IMR-90 (cell line): ENCODE measurements at regions not wholly inside any gene's neighbourhood (a gene's known extent, or its start where the extent isn't known, plus 50 kb on each side); places are given as distances from the start of the nearest gene placed in this dataset.

Source experiments
- ATAC-seq: fragments of 200-7000 bp; cut with Tn5 transposase; 2 replicates; pipeline ENCODE4 v1.9.1; 2020; ENCODE audit warnings: low read depth, mild to moderate bottlenecking, moderate library complexity
- BruUV-seq: library from RNA; stranded (reverse); fragments of 400-500 nt; replicated peaks from 2 replicates; lab custom pipeline; 2021; lab: Mats Ljungman, UMichigan
- CTCF ChIA-PET: fragments of 300-600 bp; formaldehyde crosslinking; extraction: SDS; loops from one replicate; lab custom pipeline; 2021; ENCODE audit warnings: antibody characterized with exemption; lab: Yijun Ruan, JAX
- POLR2A ChIA-PET: fragments of 300-600 bp; sonication (Branson Sonifier 250); formaldehyde crosslinking; loops from one replicate; lab custom pipeline; 2022; ENCODE audit warnings: antibody characterized with exemption; ENCODE audit not compliant: unreplicated experiment; lab: Charles Lee
- DNase-seq: peaks from one replicate; pipeline ENCODE4 v3.0.0; 2013
- H2AFZ ChIP-seq: replicated peaks from 2 replicates; pipeline ENCODE3; 2013; ENCODE audit warnings: low read length, mild to moderate bottlenecking; ENCODE audit not compliant: poor library complexity
- H2AK5ac ChIP-seq: 2 replicates; pipeline ENCODE4 v1.6.1; 2013; ENCODE audit warnings: low read depth, low read length, inconsistent platforms
- H2AK9ac ChIP-seq: replicated peaks from 2 replicates; pipeline ENCODE3; 2013; ENCODE audit warnings: mild to moderate bottlenecking, low read depth, low read length, moderate library complexity; ENCODE audit not compliant: poor library complexity
- H2BK120ac ChIP-seq: 2 replicates; pipeline ENCODE4 v1.6.1; 2013; ENCODE audit warnings: low read depth, low read length, inconsistent platforms
- H2BK15ac ChIP-seq: 3 replicates; pipeline ENCODE4 v1.6.1; 2013; ENCODE audit warnings: low read depth, low read length, inconsistent platforms
- H2BK20ac ChIP-seq: 2 replicates; pipeline ENCODE4 v1.6.1; 2013; ENCODE audit warnings: low read depth, mild to moderate bottlenecking, inconsistent platforms, low read length, moderate library complexity
- H2BK5ac ChIP-seq: 2 replicates; pipeline ENCODE4 v1.6.1; 2013; ENCODE audit warnings: mild to moderate bottlenecking, low read depth, low read length, inconsistent platforms; ENCODE audit not compliant: poor library complexity, severe bottlenecking
- H3K14ac ChIP-seq: replicated peaks from 2 replicates; pipeline ENCODE4 v1.6.1; 2013; ENCODE audit warnings: low read depth, low read length, inconsistent platforms
- H3K18ac ChIP-seq: 2 replicates; pipeline ENCODE4 v1.6.1; 2013; ENCODE audit warnings: low read depth, low read length, control low read depth
- H3K23ac ChIP-seq: 2 replicates; pipeline ENCODE4 v1.6.1; 2013; ENCODE audit warnings: low read depth, low read length, inconsistent platforms
- H3K27ac ChIP-seq: 2 replicates; pipeline ENCODE4 v1.5.1; 2013; ENCODE audit warnings: mild to moderate bottlenecking, control low read depth, low read length; ENCODE audit not compliant: insufficient read depth
- H3K27me3 ChIP-seq: 2 replicates; pipeline ENCODE4 v1.6.1; 2013; ENCODE audit warnings: low read length; ENCODE audit not compliant: control insufficient read depth, insufficient read depth
- H3K36me3 ChIP-seq: 2 replicates; pipeline ENCODE4 v1.6.1; 2013; ENCODE audit warnings: low read length, mixed read lengths; ENCODE audit not compliant: control insufficient read depth, insufficient read depth
- H3K4ac ChIP-seq: 2 replicates; pipeline ENCODE4 v1.6.1; 2013; ENCODE audit warnings: low read depth, low read length, inconsistent platforms
- H3K4me1 ChIP-seq: 2 replicates; pipeline ENCODE4 v1.6.1; 2013; ENCODE audit warnings: low read length, mixed read lengths; ENCODE audit not compliant: control insufficient read depth, insufficient read depth
- H3K4me2 ChIP-seq: 2 replicates; pipeline ENCODE4 v1.6.1; 2013; ENCODE audit warnings: low read depth, mild to moderate bottlenecking, control low read depth, low read length, moderate library complexity
- H3K4me3 ChIP-seq: 2 replicates; pipeline ENCODE4 v1.5.1; 2013; ENCODE audit warnings: low read depth, mild to moderate bottlenecking, control low read depth, low read length, moderate library complexity; ENCODE audit not compliant: insufficient read depth
- H3K56ac ChIP-seq: 2 replicates; pipeline ENCODE4 v1.6.1; 2013; ENCODE audit warnings: low read length, inconsistent platforms; ENCODE audit not compliant: insufficient read depth; ENCODE audit errors: extremely low read depth
- H3K79me1 ChIP-seq, 2 experiments: 2 replicates each; pipeline ENCODE4 v1.6.1; 2013; ENCODE audit warnings: low read length in 2 of 2, inconsistent platforms in 1 of 2, low read depth in 1 of 2
- H3K9ac ChIP-seq: 2 replicates; pipeline ENCODE4 v1.6.1; 2013; ENCODE audit warnings: low read depth, low read length, control low read depth
- H3K9me1 ChIP-seq: 2 replicates; pipeline ENCODE4 v1.6.1; 2013; ENCODE audit warnings: low read length, inconsistent platforms; ENCODE audit not compliant: insufficient read depth
- H3K9me3 ChIP-seq: 2 replicates; pipeline ENCODE4 v1.6.1; 2013; ENCODE audit warnings: low read length; ENCODE audit not compliant: control insufficient read depth, insufficient read depth
- H4K20me1 ChIP-seq: 2 replicates; pipeline ENCODE4 v1.6.1; 2013; ENCODE audit warnings: low read length, inconsistent platforms; ENCODE audit not compliant: insufficient read depth
- H4K5ac ChIP-seq: 2 replicates; pipeline ENCODE4 v1.6.1; 2013; ENCODE audit warnings: mild to moderate bottlenecking, low read depth, low read length, control low read depth
- H4K8ac ChIP-seq, 2 experiments: 2 replicates each; pipeline ENCODE4 v1.6.1; 2013; ENCODE audit warnings: low read depth in 2 of 2, low read length in 2 of 2, control low read depth in 1 of 2, inconsistent platforms in 1 of 2
- H4K91ac ChIP-seq: 2 replicates; pipeline ENCODE4 v1.6.1; 2013; ENCODE audit warnings: low read depth, low read length, inconsistent platforms; ENCODE audit not compliant: insufficient read depth
- BHLHE40 ChIP-seq: fragments of 150-350 bp; IDR thresholded peaks from 2 replicates; pipeline ENCODE4 v1.6.1; 2016; ENCODE audit warnings: mild to moderate bottlenecking, low read depth, low read length
- FOS ChIP-seq: fragments of 150-350 bp; IDR thresholded peaks from 2 replicates; pipeline ENCODE4 v1.6.1; 2016; ENCODE audit warnings: low read depth, low read length
- MXI1 ChIP-seq: IDR thresholded peaks from 2 replicates; pipeline ENCODE4 v1.6.1; 2012; ENCODE audit warnings: low read depth, mild to moderate bottlenecking, low read length, moderate library complexity, borderline replicate concordance
- RAD21 ChIP-seq: IDR thresholded peaks from 2 replicates; pipeline ENCODE4 v1.6.1; 2012; ENCODE audit warnings: low read length, improper control_type of control experiment
- WGBS, 2 experiments: methylation state at CpG; one replicate each; pipeline versions ENCODE4 v1.1.5 to v1.1.7; 2013; ENCODE audit warnings: missing lambda C conversion rate in 2 of 2; ENCODE audit not compliant: insufficient read length in 1 of 2; ENCODE audit errors: extremely low coverage in 2 of 2; 5-methylcytosine and 5-hydroxymethylcytosine counted together
- dilution Hi-C: fragments of 300-500 bp; cut with HindIII; formaldehyde crosslinking; loops from one replicate; pipeline ENCODE4 v1.14.3; 2018; ENCODE audit warnings: low sequenced_read_pairs; ENCODE audit not compliant: unreplicated experiment
- in situ Hi-C: fragments of 300-500 bp; cut with MboI; formaldehyde crosslinking; loops from 3 replicates; pipeline ENCODE4 v1.14.3; 2019; ENCODE audit warnings: low sequenced_read_pairs, inconsistent platforms, mixed read lengths
- intact Hi-C: fragments of 100-400 bp; cut with micrococcal nuclease; formaldehyde crosslinking; loops from 2 replicates; pipeline ENCODE4 v1.10.0; 2022
- TF ChIP-seq, protein P1 (sequence below): fragments of 150-350 bp; IDR thresholded peaks from 2 replicates; pipeline ENCODE4 v1.6.1; 2016; ENCODE audit warnings: low read depth, mild to moderate bottlenecking, low read length, moderate library complexity, borderline replicate concordance

GRCh38 chr14:104448721-104449120 is 130.8 kb upstream of the C14orf180 start:
- dilution Hi-C loops (no loop called here), in situ Hi-C loops (no loop called here), intact Hi-C loops (no loop called here)
- ATAC-seq: no peak
- Histone ChIP-seq H3K4me2 (no peak overlapping the region), H2BK20ac (no peak overlapping the region), H3K36me3 (no peaks in the 10 kb centered on the region), H2AK9ac (no peak overlapping the region), H3K18ac (no peak overlapping the region), H2AFZ (no peak overlapping the region), H3K14ac (no peak overlapping the region), H2BK15ac (no peak overlapping the region), H3K4ac (no peak overlapping the region), H3K23ac (no peak overlapping the region), H3K9me3 (peaks cover 21% of the 10 kb centered on the region), H4K8ac (no peak overlapping the region), H3K27me3 (no peaks in the 10 kb centered on the region), H3K79me1 (no peaks in the 10 kb centered on the region), H2BK5ac (no peak overlapping the region), H3K9me1 (no peaks in the 10 kb centered on the region), H4K91ac (no peak overlapping the region), H3K4me1 (no peaks in the 10 kb centered on the region), H3K9ac (no peak overlapping the region), H4K20me1 (no peaks in the 10 kb centered on the region), H4K5ac (no peak overlapping the region), H3K4me3 (no peak overlapping the region), H2BK120ac (no peak overlapping the region), H3K56ac (no peak overlapping the region), H3K27ac (no peak overlapping the region), H2AK5ac (no peak overlapping the region)
- DNase-seq: no peak
- POLR2A ChIA-PET: no interaction called here
- no CpG with 5 or more reads among the region's 1 CpG for WGBS, 2 experiments
- no peak for TF ChIP-seq BHLHE40
- no peak for TF ChIP-seq FOS
- TF ChIP-seq MXI1: no peak
- TF ChIP-seq RAD21: no peak
- TF ChIP-seq, protein P1, sequence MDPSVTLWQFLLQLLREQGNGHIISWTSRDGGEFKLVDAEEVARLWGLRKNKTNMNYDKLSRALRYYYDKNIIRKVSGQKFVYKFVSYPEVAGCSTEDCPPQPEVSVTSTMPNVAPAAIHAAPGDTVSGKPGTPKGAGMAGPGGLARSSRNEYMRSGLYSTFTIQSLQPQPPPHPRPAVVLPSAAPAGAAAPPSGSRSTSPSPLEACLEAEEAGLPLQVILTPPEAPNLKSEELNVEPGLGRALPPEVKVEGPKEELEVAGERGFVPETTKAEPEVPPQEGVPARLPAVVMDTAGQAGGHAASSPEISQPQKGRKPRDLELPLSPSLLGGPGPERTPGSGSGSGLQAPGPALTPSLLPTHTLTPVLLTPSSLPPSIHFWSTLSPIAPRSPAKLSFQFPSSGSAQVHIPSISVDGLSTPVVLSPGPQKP: no peak
- CTCF ChIA-PET: no interaction called here
- BruUV-seq: no TSS peak
